ENCODE measurements at regions not wholly inside any gene's neighbourhood (a gene's known extent, or its start where the extent isn't known, plus 50 kb on each side); places are given as distances from the start of the nearest gene placed in this dataset.

DNA sequence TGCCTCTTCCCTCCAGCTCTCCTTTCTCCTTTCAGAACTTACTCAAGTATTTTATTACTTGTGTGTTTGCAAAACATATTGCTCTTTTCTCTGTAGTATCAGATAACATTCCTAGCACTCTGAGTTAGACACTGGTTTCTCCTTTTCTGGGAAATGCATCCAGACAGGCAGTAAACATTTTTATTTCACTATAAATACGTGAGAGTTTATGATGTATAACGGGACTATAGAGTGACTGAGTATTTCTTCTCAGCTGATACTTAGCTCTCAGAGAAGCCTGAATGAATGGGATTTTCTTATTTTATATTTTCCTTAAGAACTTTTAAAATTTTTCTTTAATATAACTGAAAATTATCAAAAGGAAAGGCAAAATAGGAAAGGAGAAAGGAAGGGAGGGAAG is 211.2 kb upstream of the EDNRB start:
- H3K9me3 ChIP-seq (ENCODE audit: low read depth, low read length, poor library complexity, severe bottlenecking) = no peaks in the 10 kb centered on the region
- intact Hi-C loops (cut with micrococcal nuclease; ENCODE audit: unreplicated experiment) = loop anchor here (10.0 kb wide), 2 partner anchors 535 to 655 kb away; no protein-coding TSS in a partner anchor
- no TSS peak for BruUV-seq (replicated peaks)
- POLR2A ChIA-PET (ENCODE audit: low non-redundant PET) = no interaction called here
- H3K36me3 ChIP-seq (ENCODE audit: insufficient read depth, low read length, poor library complexity, severe bottlenecking) = no peaks in the 10 kb centered on the region
- peaks cover 4% of the 10 kb centered on the region for H3K4me1 ChIP-seq (ENCODE audit: insufficient read depth, low read length, poor library complexity, severe bottlenecking)
- CTCF ChIA-PET = interaction anchor here (0.6 to 1.0 kb wide), 3 partner anchors 9 to 12 kb away, joined by 4 to 6 read pairs (median 4); no protein-coding TSS in a partner anchor
- no peak for DNase-seq (ENCODE audit: low spot score)
- H3K27ac ChIP-seq (ENCODE audit: low read depth, low read length, poor library complexity, severe bottlenecking) = no peak overlapping the region
- TF ChIP-seq, protein P1, sequence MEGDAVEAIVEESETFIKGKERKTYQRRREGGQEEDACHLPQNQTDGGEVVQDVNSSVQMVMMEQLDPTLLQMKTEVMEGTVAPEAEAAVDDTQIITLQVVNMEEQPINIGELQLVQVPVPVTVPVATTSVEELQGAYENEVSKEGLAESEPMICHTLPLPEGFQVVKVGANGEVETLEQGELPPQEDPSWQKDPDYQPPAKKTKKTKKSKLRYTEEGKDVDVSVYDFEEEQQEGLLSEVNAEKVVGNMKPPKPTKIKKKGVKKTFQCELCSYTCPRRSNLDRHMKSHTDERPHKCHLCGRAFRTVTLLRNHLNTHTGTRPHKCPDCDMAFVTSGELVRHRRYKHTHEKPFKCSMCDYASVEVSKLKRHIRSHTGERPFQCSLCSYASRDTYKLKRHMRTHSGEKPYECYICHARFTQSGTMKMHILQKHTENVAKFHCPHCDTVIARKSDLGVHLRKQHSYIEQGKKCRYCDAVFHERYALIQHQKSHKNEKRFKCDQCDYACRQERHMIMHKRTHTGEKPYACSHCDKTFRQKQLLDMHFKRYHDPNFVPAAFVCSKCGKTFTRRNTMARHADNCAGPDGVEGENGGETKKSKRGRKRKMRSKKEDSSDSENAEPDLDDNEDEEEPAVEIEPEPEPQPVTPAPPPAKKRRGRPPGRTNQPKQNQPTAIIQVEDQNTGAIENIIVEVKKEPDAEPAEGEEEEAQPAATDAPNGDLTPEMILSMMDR (conservative IDR thresholded peaks at IDR 0.05; ENCODE audit: low read depth, low read length) = no peak
- TF ChIP-seq EZH2 (IDR thresholded peaks at IDR 0.05; ENCODE audit: borderline replicate concordance, low read depth, low read length, poor library complexity, severe bottlenecking) = no peak
- H3K27me3 ChIP-seq (replicated peaks; ENCODE audit: insufficient read depth, low read depth, low read length, poor library complexity) = no peaks in the 10 kb centered on the region
- H3K4me3 ChIP-seq (ENCODE audit: low read depth, low read length, poor library complexity, severe bottlenecking) = no peak overlapping the region

DNA sequence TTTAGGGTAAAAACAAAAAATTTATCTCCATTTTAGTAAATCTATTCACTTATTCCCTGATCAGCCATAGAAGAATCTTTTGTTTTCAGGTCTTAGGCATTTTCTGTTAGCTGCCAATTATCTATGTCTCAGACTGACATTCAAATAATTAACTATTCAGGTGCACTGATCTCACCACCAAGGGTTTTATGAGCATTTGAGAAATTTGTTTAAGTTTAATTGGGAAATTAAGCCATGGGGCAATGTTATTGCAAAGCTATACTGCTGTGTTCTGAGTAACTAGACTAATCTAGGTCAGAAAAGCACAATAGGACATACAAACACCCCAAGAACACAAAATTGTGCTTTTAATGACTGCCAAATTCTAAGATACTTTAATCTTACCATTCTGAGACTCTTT is 210.7 kb upstream of the EDNRB start:
- Histone ChIP-seq H3K27ac (ENCODE audit: low read depth, low read length, poor library complexity, severe bottlenecking) (no peak overlapping the region), H3K9me3 (ENCODE audit: low read depth, low read length, poor library complexity, severe bottlenecking) (no peaks in the 10 kb centered on the region), H3K4me1 (ENCODE audit: insufficient read depth, low read length, poor library complexity, severe bottlenecking) (peaks cover 4% of the 10 kb centered on the region), H3K27me3 (replicated peaks; ENCODE audit: insufficient read depth, low read depth, low read length, poor library complexity) (no peaks in the 10 kb centered on the region), H3K4me3 (ENCODE audit: low read depth, low read length, poor library complexity, severe bottlenecking) (no peak overlapping the region), H3K36me3 (ENCODE audit: insufficient read depth, low read length, poor library complexity, severe bottlenecking) (no peaks in the 10 kb centered on the region)
- no peak for DNase-seq (ENCODE audit: low spot score)
- BruUV-seq (replicated peaks) = no TSS peak
- ChIA-PET POLR2A (ENCODE audit: low non-redundant PET) (no interaction called here), CTCF (interaction anchor here (0.9 kb wide), 1 partner anchor 8 kb away, joined by 4 read pairs; no protein-coding TSS in a partner anchor)
- TF ChIP-seq EZH2 (IDR thresholded peaks at IDR 0.05; ENCODE audit: borderline replicate concordance, low read depth, low read length, poor library complexity, severe bottlenecking) = no peak
- TF ChIP-seq, protein P1 (conservative IDR thresholded peaks at IDR 0.05; ENCODE audit: low read depth, low read length) = no peak
- intact Hi-C loops (cut with micrococcal nuclease; ENCODE audit: unreplicated experiment) = loop anchor here (10.0 kb wide), 1 partner anchor 535 kb away; no protein-coding TSS in a partner anchor

DNA sequence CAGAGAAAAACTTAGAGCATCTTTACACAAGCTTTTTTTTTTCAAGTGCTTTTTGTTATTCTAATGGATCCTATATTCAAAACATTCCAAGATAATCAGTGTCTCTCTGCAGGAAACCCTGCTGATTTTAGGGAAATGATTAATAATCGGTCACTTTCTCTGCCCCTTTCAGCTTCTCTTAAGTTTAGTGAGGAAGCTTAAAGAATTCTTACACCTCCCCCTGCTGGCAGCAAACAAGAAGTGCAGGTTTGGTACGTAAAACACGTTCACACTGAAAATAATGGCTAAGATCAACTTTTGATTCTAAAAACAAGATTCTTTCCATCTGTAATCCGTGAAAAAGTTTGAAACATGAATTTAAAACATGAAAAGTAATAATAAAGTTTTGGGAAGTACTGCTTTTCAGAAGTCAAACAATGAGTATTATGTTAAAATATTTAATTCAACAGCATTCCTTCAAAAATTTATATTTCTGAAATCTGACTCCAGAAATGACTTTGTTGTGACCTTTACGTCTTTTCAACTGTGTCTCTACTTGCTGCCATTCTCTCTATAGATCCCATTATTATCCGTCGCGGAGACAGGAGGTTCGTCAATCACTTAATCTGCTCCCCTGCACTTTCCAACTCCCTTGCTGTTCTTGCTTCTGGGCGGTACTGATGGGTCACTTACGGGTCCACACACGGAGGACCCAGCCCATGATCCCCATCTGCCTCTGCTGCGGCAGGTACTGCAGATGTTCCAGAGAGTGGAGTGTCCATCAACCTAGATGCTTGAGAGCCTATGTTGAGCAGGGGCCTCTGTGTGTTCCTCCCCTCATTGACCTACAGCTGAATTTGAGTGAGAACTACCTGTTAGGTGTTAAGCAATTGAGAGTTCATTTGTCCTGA is 203.1 kb upstream of the EDNRB start:
- intact Hi-C loops (cut with micrococcal nuclease; ENCODE audit: unreplicated experiment) = loop anchor here (1.0 to 10.0 kb wide), 3 partner anchors 342 to 527 kb away; no protein-coding TSS in a partner anchor
- H3K4me1 ChIP-seq (ENCODE audit: insufficient read depth, low read length, poor library complexity, severe bottlenecking) = no peaks in the 10 kb centered on the region
- H3K36me3 ChIP-seq (ENCODE audit: insufficient read depth, low read length, poor library complexity, severe bottlenecking) = no peaks in the 10 kb centered on the region
- H3K27ac ChIP-seq (ENCODE audit: low read depth, low read length, poor library complexity, severe bottlenecking) = no peak overlapping the region
- H3K9me3 ChIP-seq (ENCODE audit: low read depth, low read length, poor library complexity, severe bottlenecking) = no peaks in the 10 kb centered on the region
- peak; percentile 84 for DNase-seq (ENCODE audit: low spot score)
- H3K4me3 ChIP-seq (ENCODE audit: low read depth, low read length, poor library complexity, severe bottlenecking) = no peak overlapping the region
- CTCF ChIA-PET = interaction anchor here (0.6 to 1.5 kb wide), 9 partner anchors 8 to 343 kb away, joined by 3 to 8 read pairs (median 4); no protein-coding TSS in a partner anchor
- H3K27me3 ChIP-seq (replicated peaks; ENCODE audit: insufficient read depth, low read depth, low read length, poor library complexity) = no peaks in the 10 kb centered on the region
- TF ChIP-seq, protein P1 (conservative IDR thresholded peaks at IDR 0.05; ENCODE audit: low read depth, low read length) = peak; percentile 91
- TF ChIP-seq EZH2 (IDR thresholded peaks at IDR 0.05; ENCODE audit: borderline replicate concordance, low read depth, low read length, poor library complexity, severe bottlenecking) = no peak
- no TSS peak for BruUV-seq (replicated peaks)
- POLR2A ChIA-PET (ENCODE audit: low non-redundant PET) = no interaction called here
